ENCODE measurements at regions not wholly inside any gene's neighbourhood (a gene's known extent, or its start where the extent isn't known, plus 50 kb on each side); places are given as distances from the start of the nearest gene placed in this dataset.
"Not testable (repeated sequence)": the region's sequence is repeated elsewhere in the genome, so short reads cannot be mapped to it uniquely, and the experiment has no call there.

GRCh38 chr6:170039156-170040114 is 251.4 kb downstream of the DLL1 start:
- DNase-seq (ENCODE audit: low spot score) (peak; percentile 12), ATAC-seq (no peak)

- DNase-seq (ENCODE audit: low spot score) (peak; percentile 22), ATAC-seq (no peak)
Measured at GRCh38 chr6:170038708-170039107, 252.2 kb downstream of the DLL1 start.

GRCh38 chr6:170038251-170038650 is 252.6 kb downstream of the DLL1 start:
- ATAC-seq: no peak
- peak; percentile 29 for DNase-seq (ENCODE audit: low spot score)

DNA sequence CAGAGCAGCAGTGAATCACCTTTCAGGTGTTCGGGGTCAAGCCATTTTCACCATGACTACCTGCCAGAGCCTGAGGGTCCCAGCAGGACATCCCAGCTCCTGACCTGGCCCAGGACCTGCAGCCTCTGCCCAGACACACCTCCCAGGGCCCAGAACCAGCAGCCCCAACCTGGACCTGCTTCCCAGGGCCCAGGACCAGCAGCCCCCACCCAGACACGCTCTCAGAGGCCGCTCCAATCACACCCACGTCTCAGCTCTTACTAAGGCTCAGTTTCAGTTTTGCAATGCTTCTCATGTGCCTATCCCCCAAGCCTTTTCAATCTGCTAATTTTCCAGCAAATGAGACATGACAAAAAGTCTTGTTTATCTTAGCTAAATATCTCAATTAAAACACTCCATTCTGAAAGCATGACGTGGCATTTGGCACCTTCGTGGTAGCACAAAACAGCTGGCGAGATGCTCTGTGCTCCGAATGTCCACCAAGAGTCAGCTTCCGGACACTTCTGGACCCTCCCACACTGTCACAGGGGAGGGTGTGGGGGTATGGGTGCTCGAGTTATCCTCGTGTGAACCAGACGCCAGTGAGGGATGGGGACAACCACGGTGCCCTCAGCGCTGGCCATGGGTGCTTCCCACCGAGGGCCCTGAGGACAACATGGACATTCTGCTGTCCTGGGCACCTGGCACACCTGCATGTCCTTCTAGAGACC is 253.2 kb downstream of the DLL1 start:
- DNase-seq (ENCODE audit: low spot score): peak; percentile 30
- no peak for ATAC-seq

DNA sequence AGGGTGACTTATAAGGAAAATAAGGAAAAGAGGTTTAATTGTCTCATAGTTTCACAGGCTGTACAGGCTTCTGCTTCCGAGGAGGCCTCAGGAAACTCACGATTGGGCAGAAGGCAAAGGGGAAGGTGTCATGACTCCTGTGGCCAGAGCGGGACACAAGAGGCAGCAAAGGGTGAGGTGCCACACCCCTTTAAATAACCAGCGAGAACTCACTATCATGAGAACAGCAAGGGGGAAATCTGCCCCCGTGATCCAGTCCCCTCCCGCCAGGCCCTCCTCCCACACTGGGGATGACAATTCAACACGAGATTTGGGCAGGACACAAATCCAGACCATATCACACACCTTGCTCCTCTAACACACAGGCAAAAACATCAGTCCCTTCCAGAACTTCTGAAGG is 254.0 kb downstream of the DLL1 start:
- ATAC-seq (peak; percentile 32), DNase-seq (ENCODE audit: low spot score) (peak; percentile 11)

GRCh38 chr6:170036367-170036766 is 254.5 kb downstream of the DLL1 start:
- not testable (repeated sequence) for DNase-seq (ENCODE audit: low spot score); ATAC-seq

DNA sequence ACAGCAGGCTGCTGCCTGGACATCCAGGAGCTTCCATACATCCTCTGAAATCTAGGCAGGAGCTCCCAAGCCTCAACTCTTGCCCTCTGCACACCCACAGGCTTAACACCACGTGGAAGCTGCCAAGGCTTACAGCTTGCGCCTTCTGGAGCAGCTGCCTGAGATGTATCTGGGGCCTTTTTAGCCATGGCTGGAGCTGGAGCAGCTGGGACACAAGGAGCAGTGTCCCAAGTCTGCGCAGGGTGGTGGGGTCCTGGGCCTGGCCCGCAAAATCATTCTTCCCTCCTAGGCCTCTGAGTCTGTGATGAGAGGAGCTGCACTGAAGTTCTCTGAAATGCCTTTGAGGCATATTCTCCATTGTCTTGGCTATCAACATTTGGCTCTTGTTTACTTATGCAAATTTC is 255.0 kb downstream of the DLL1 start:
- ATAC-seq (no peak), DNase-seq (ENCODE audit: low spot score) (peak; percentile 10)

GRCh38 chr6:170035044-170035443 is 255.8 kb downstream of the DLL1 start:
- ATAC-seq: no peak

GRCh38 chr6:170034294-170034693 is 256.6 kb downstream of the DLL1 start:
- DNase-seq (ENCODE audit: low spot score) (peak; percentile 24), ATAC-seq (no peak)

More at GRCh38 chr6:170035044-170035443, 255.8 kb downstream of the DLL1 start:
- DNase-seq (ENCODE audit: low spot score): no peak

DNA sequence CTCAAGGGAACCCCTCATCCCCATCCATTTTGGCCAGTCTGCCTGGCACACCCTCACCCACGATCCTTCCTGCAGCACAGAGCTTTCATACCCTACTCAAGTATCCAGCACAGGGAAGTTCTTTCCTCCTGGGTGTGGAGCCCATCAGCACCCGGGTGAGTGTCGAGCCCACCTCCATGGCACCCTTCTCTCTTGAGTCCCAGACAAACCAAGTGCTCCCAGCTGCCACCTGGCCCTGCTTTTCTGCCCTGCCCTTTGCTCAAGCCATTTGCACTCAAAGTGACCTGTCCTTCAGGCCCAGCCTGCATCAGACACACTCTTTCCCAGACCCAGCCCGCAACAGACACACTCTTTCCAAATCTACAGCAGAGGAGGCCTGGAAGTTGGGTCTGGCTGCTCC is 257.2 kb downstream of the DLL1 start:
- ATAC-seq: no peak

DNA sequence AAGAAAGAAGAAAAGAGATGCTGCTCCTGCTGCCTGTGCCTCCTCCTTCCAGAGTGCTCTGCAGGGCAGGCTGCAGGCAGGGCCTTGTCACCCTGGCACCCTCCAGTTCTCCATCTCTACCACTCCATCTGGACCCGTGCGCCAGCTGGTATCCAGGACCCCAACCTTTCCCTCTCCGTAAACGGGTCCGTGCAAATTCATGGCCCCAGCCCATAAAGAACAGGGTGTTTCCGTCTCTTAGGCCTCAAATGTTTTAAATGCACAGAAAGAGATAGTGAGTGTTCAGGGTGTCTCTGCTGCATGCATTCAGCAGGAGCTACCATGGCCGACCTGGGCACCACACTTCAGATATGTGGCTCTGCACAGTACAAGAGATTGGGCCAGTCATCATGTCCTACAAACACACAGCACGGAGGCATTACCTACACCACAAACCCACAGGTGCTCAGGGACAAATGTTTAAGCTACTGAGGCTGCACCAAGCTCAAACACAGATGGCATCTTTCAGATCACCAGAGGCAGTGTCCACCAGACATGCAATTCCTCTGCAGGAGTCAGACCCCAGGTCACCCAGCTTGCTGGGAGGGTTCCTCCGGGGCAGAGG is 258.1 kb downstream of the DLL1 start:
- no peak for ATAC-seq
- peak; percentile 35 for DNase-seq (ENCODE audit: low spot score)

More for the DNA sequence above, 257.2 kb downstream of the DLL1 start:
- peak; percentile 38 for DNase-seq (ENCODE audit: low spot score)

- peak; percentile 45 for DNase-seq (ENCODE audit: low spot score)
- ATAC-seq: no peak
Measured at GRCh38 chr6:170032197-170032596, 258.7 kb downstream of the DLL1 start.

- ATAC-seq (no peak), DNase-seq (ENCODE audit: low spot score) (peak; percentile 38)
Measured at GRCh38 chr6:170031684-170032121, 259.2 kb downstream of the DLL1 start.

DNA sequence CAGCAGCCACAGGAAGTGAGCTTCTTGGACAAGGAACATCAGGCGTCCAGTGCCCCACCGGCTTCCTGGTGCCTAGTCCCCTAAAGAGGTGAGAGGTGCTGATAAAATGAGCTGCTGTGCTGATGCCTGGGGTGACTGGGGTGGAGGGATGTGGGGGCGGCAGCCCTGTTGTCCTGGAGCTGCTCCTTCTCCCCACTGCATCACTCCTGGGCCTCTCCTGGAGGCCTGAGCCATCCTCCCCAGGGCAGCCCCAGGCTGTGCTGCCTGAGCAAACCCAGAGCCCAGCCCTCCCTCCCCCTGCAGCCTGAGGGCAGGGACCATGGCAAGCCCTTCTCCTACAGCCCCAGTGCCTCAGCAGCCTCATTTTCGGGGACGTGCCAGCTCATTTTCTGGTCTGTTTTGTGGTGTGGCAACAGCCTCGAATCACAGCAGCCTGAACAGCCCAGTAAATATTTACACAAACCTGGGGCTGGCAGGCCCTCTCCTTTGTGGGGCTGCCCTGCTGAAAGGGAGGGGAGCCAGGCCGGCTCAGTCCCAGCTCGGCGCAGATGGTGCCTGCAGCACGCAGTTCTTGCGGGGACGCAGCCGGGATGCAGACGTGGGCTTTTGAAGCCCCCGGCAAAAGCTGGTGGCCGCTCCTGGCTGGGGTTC is 259.9 kb downstream of the DLL1 start:
- DNase-seq (ENCODE audit: low spot score): peak; percentile 88

GRCh38 chr6:170030284-170030815 is 260.5 kb downstream of the DLL1 start:
- peak; percentile 40 for DNase-seq (ENCODE audit: low spot score)
- no peak for ATAC-seq

More for the DNA sequence above, 259.9 kb downstream of the DLL1 start:
- ATAC-seq: peak; percentile 95

DNA sequence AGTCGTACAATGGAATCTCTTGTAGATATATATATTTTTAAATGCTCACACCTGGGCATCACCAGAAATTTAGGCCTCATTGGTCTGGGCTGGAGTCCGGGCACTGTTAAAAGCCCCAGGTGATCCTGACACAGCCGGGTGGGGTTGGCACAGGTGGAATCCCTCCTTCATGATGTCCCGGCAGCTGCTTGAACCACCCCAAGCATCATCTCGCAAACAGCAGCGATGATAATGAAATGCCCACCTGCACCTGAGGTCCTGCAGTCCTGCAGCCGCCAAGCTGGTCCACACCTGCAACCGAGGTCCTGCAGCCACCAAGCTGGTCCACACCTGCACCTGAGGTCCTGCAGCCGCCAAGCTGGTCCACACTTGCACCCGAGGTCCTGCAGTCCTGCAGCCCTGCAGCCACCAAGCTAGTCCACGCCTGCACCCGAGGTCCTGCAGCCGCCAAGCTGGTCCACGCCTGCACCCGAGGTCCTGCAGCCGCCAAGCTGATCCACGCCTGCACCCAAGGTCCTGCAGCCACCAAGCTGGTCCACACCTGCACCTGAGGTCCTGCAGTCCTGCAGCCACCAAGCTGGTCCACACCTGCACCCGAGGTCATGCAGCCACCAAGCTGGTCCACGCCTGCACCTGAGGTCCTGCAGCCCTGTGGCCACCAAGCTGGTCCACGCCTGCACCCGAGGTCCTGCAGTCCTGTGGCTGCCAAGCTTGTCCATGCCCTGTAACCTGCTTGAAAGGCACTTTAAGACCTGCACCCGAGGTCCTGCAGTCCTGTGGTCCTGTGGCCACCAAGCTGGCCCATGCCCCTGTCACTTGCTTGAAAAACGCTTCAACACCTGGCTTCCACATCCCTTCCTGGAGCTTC is 261.2 kb downstream of the DLL1 start:
- no peak for ATAC-seq
- DNase-seq (ENCODE audit: low spot score): peak; percentile 35

DNA sequence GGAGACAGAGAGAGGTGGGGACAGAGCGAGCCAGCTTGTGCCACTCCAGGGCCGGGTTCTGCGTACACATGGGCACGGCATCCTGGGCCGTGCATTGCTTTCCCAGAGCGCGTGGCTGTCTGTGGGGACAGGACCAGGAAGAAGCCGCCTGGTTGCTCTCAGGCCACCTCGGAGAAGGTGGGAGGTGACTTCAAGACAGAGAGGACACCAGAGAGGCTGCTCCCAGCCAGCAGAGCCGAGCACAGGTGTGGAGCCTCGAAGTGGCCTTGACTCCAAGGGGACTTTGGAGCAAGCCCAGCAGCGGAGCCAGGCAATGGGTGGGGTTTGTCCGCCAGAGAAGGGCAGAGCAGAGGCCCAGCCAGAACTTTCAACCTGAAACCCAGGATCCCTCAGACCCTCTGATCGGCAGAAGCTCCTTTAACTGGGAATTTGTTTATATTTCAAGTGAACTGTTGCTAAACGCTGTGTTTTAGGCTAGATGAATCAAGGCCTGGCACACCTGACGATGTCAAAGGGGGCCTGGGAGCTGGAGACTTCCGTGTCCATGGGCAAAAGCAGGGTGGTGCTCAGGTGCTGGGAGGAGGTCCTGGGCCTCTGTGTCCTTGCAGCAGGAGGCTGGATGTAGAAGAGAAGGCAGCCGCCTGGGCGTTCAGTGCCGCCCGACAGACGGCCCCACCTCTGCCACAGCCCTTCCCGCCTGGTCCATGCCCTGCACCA is 262.1 kb downstream of the DLL1 start:
- peak; percentile 33 for DNase-seq (ENCODE audit: low spot score)
- no peak for ATAC-seq

DNA sequence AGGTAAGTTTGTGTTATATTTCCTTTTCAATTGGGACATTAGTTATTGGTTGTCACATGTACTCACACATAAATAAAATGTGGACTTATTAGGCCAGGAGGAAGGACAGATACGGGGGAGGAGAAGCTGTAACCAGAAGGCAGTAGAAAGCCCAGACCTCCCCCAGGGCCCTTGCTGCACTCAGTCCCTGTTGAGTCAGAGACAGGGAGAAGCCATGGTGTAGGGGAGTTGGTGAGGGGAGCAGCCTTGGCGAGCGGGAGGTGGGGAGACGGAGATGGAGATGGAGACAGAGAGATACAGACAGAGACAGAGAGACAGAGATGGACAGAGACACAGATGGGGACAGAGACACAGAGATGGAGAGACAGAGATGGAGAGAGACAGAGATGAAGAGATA is 263.2 kb downstream of the DLL1 start:
- no peak for DNase-seq (ENCODE audit: low spot score)
- no peak for ATAC-seq
